Activated T-cell treated with anti-CD3 and anti-CD28 coated beads, Interleukin-2, amount 50 U/mL, for 72 hours (primary cell): ENCODE measurements at regions not wholly inside any gene's neighbourhood (a gene's known extent, or its start where the extent isn't known, plus 50 kb on each side); places are given as distances from the start of the nearest gene placed in this dataset.

Experiments
- ATAC-seq, 2 donors: fragments of 150-1000 bp; cut with Tn5 transposase; replicated peaks in 1 of 2; 2 replicates each; pipeline ENCODE4 v1.10.0; 2021; ENCODE audit warnings: moderate library complexity in 2 of 2, mild to moderate bottlenecking in 1 of 2
- DNase-seq, 2 donors: peaks; one replicate each; pipeline ENCODE4 v3.0.0; 2021 to 2022; ENCODE audit warnings: mixed read lengths in 1 of 2
- H3K27ac Mint-ChIP-seq: one replicate; pipeline ENCODE4 v1.8.0; 2022; ENCODE audit warnings: mild to moderate bottlenecking, moderate library complexity, mixed read lengths
- H3K27me3 Mint-ChIP-seq: one replicate; pipeline ENCODE4 v1.8.0; 2022; ENCODE audit warnings: low read depth, mixed read lengths
- H3K36me3 Mint-ChIP-seq, 2 donors: one replicate each; pipeline ENCODE4 v1.8.0; 2022; ENCODE audit warnings: mixed read lengths in 2 of 2, mild to moderate bottlenecking in 1 of 2; ENCODE audit not compliant: insufficient read depth in 2 of 2
- H3K4me1 Mint-ChIP-seq: one replicate; pipeline ENCODE4 v1.8.0; 2022; ENCODE audit warnings: low read depth, mixed read lengths
- H3K4me3 Mint-ChIP-seq, 2 donors: one replicate each; pipeline ENCODE4 v1.8.0; 2022; ENCODE audit warnings: mild to moderate bottlenecking in 2 of 2, mixed read lengths in 2 of 2, moderate library complexity in 2 of 2
- H3K9me3 Mint-ChIP-seq, 2 donors: one replicate each; pipeline ENCODE4 v1.8.0; 2022; ENCODE audit warnings: mixed read lengths in 2 of 2

DNA sequence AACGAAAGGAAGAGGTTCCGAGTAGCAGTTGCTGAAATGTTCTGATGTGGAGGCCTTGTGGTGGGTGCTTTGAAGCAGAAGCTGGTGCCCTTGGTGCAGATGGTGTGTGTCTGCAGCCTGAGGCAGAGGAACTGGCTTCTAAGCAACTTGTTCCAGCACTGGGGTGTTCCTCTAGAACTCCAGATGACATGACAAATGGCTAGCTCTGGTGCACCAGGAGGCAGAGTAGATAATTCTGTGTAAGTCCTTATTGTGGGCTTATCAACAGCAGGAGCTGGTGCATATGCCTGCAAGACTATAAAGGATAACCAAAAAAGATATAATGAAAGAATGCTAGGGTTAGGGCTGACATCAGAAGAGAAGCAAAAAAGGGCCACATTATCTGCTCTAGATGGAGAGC lies 76.5 kb downstream of the ARL5B start:
- Mint-ChIP-seq H3K4me1 (no peaks in the 10 kb centered on the region), H3K4me3 (no peak overlapping the region), H3K27me3 (no peaks in the 10 kb centered on the region), H3K36me3 (no peaks in the 10 kb centered on the region), H3K9me3 (peaks cover 0 to 4% of the 10 kb centered on the region in 2 donors), H3K27ac (no peak overlapping the region)
- DNase-seq, result no peak
- no peak for ATAC-seq

DNA sequence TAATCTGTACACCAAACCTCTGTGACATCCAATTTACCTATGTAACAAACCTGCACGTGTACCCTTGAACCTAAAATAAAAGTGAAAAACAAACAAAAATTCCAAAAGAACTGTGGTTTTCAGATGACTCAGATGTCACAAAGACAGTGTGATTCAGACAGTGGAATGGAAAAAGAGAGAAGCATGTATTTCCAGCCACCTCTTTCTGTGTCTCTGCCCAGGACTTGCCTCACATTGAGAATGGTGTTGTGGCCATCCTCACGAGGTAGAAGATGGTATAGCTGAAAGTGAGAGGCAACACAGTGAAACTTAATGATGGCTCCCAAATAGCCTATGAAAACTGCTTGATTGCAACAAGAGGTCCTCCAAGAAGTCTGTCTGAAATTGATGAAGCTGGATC lies 78.0 kb downstream of the ARL5B start:
- no peak overlapping the region for H3K27ac Mint-ChIP-seq
- DNase-seq (no peak), ATAC-seq (no peak)
- no peaks in the 10 kb centered on the region for H3K27me3 Mint-ChIP-seq
- no peaks in the 10 kb centered on the region for H3K36me3 Mint-ChIP-seq
- H3K9me3 Mint-ChIP-seq, result peaks cover 4 to 6% of the 10 kb centered on the region in 2 donors
- no peaks in the 10 kb centered on the region for H3K4me1 Mint-ChIP-seq
- H3K4me3 Mint-ChIP-seq, result no peak overlapping the region

DNA sequence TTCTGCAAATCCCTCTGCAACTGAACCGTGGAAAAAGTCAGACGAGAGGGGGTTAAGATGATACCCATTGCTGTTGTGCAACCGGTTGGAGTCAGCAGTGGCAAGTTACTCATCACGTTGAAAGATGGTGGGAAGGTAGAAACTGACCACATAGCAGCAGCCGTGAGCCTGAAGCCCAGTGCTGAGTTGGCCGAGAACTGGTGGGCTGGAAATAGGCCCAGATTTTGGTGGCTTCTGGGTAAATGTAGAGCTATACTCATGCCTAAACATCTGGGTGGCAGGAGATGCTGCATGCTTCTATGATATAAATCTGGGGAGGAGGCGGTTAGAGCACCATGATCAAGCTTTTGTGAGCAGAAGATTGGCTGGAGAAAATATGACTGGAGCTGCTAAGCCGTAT lies 78.6 kb downstream of the ARL5B start:
- Mint-ChIP-seq H3K4me1 (no peaks in the 10 kb centered on the region), H3K9me3 (peaks cover 4 to 6% of the 10 kb centered on the region in 2 donors), H3K27me3 (no peaks in the 10 kb centered on the region), H3K36me3 (no peaks in the 10 kb centered on the region), H3K4me3 (no peak overlapping the region), H3K27ac (no peak overlapping the region)
- no peak for ATAC-seq
- DNase-seq, result no peak

DNA sequence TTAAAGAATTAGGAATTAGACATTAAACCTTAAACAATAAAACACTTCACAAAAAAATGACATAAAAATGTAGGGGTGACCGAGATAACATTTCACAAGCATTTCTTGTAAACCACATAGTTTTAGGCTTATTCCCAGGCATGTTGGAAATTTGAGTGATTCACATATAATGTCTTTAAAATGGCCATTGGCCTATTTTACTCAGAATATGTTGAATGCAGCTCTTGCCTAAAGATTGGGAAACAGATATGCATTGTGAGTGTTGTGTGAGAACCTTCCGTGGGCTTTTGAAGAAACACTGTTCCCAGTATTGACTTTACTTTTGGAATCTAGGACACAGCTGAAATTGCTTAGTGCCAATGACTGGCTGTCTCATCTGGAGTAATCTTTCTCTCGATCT lies 79.6 kb downstream of the ARL5B start:
- no peaks in the 10 kb centered on the region for H3K4me1 Mint-ChIP-seq
- no peak overlapping the region for H3K4me3 Mint-ChIP-seq
- H3K27me3 Mint-ChIP-seq, result no peaks in the 10 kb centered on the region
- ATAC-seq (no peak), DNase-seq (no peak)
- H3K27ac Mint-ChIP-seq, result no peak overlapping the region
- peaks cover 4 to 6% of the 10 kb centered on the region in 2 donors for H3K9me3 Mint-ChIP-seq
- no peaks in the 10 kb centered on the region for H3K36me3 Mint-ChIP-seq

- no peaks in the 10 kb centered on the region for H3K4me1 Mint-ChIP-seq
Measured at GRCh38 chr10:18743926-18744325, 84.7 kb downstream of the ARL5B start.

GRCh38 chr10:18753312-18753895 lies 94.2 kb downstream of the ARL5B start:
- no peaks in the 10 kb centered on the region for H3K27me3 Mint-ChIP-seq
- no peaks in the 10 kb centered on the region for H3K9me3 Mint-ChIP-seq
- H3K4me3 Mint-ChIP-seq, result no peak overlapping the region
- no peaks in the 10 kb centered on the region for H3K4me1 Mint-ChIP-seq
- DNase-seq (no peak), ATAC-seq (no peak)
- no peaks in the 10 kb centered on the region for H3K36me3 Mint-ChIP-seq
- no peak overlapping the region for H3K27ac Mint-ChIP-seq

More at GRCh38 chr10:18743926-18744325, 84.7 kb downstream of the ARL5B start:
- peaks cover 6 to 11% of the 10 kb centered on the region in 2 donors for H3K9me3 Mint-ChIP-seq
- ATAC-seq (no peak), DNase-seq (no peak)
- no peak overlapping the region for H3K4me3 Mint-ChIP-seq
- no peak overlapping the region for H3K27ac Mint-ChIP-seq
- H3K36me3 Mint-ChIP-seq, result peaks cover 0 to 5% of the 10 kb centered on the region in 2 donors
- no peaks in the 10 kb centered on the region for H3K27me3 Mint-ChIP-seq

DNA sequence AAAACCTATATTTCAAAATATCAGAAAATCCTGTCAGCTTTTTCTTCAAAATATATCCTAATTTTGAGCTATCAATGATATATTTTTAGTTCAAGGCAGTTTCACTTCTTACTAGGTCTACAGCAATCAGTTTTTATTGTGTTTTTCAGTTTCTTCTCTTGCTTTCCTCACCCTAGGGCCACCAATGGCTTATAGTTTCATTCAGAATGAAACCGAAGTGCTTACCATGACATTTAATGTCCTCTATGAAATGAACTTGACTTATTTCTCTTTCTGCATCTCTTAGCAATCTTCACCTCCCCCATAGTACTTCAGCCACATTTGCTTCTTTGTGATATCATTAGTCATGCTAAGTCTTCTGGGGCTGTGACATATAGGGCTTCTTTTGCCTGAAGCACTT lies 100.3 kb downstream of the ARL5B start:
- no peak overlapping the region for H3K4me3 Mint-ChIP-seq
- H3K9me3 Mint-ChIP-seq, result peaks cover 0 to 5% of the 10 kb centered on the region in 2 donors
- DNase-seq (no peak), ATAC-seq (no peak)
- no peaks in the 10 kb centered on the region for H3K36me3 Mint-ChIP-seq
- H3K4me1 Mint-ChIP-seq, result no peaks in the 10 kb centered on the region
- no peak overlapping the region for H3K27ac Mint-ChIP-seq
- no peaks in the 10 kb centered on the region for H3K27me3 Mint-ChIP-seq

- no peak overlapping the region for H3K27ac Mint-ChIP-seq
- no peaks in the 10 kb centered on the region for H3K27me3 Mint-ChIP-seq
- ATAC-seq (no peak), DNase-seq (no peak)
- H3K4me1 Mint-ChIP-seq, result no peaks in the 10 kb centered on the region
- no peak overlapping the region for H3K4me3 Mint-ChIP-seq
- H3K36me3 Mint-ChIP-seq, result no peaks in the 10 kb centered on the region
- H3K9me3 Mint-ChIP-seq, result peaks cover 0 to 5% of the 10 kb centered on the region in 2 donors
Measured at GRCh38 chr10:18760836-18761235, 101.6 kb downstream of the ARL5B start.

DNA sequence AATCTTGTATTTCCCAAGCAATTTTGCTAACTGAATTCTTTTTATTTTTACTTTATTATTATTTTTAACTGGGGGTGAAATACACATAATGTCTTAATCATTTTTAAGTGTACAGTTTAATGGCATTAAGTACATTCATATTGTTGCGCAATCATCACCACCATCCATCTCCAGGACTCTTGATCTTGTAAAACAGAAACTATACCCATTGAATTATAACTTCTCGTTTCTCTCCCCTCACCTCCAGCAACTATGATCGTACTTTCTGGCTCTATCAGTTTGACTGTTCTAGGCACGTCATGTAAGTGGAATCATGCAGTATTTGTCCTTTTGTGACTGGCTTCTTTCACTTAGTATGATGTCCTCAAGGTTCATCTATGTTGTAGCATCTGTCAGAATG lies 108.8 kb downstream of the ARL5B start:
- Mint-ChIP-seq H3K27me3 (no peaks in the 10 kb centered on the region), H3K27ac (no peak overlapping the region), H3K4me3 (no peak overlapping the region), H3K9me3 (peaks cover 4 to 5% of the 10 kb centered on the region in 2 donors), H3K4me1 (no peaks in the 10 kb centered on the region), H3K36me3 (no peaks in the 10 kb centered on the region)
- DNase-seq, result no peak
- ATAC-seq, result no peak

GRCh38 chr10:18773180-18773579 lies 113.9 kb downstream of the ARL5B start:
- Mint-ChIP-seq H3K4me3 (no peak overlapping the region), H3K4me1 (no peaks in the 10 kb centered on the region), H3K9me3 (peaks cover 0 to 4% of the 10 kb centered on the region in 2 donors), H3K27me3 (no peaks in the 10 kb centered on the region), H3K27ac (no peak overlapping the region), H3K36me3 (no peaks in the 10 kb centered on the region)
- ATAC-seq, result no peak
- no peak for DNase-seq

GRCh38 chr10:18777258-18777657 lies 118.0 kb downstream of the ARL5B start:
- no peak overlapping the region for H3K4me3 Mint-ChIP-seq

DNA sequence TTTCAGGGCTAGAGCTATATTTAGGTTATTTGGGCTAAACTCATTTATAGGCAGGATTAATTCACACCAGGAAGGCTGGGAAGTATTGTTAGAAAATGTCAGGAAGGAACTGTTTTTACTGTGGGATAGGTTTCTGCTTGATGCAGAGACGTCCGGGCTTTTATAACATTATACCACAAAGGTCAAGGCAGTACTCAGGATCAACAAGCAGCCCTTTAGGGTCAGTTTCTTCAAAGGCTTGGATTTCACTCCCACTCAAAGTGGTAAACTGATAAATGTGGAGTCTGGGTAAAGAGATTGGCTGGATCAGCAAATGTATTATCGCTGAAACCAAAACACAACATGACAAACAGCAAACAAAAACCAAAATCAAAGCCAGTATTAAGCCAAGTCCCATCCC lies 127.2 kb downstream of the ARL5B start:
- no peak overlapping the region for H3K4me3 Mint-ChIP-seq
- H3K36me3 Mint-ChIP-seq, result no peaks in the 10 kb centered on the region
- no peaks in the 10 kb centered on the region for H3K4me1 Mint-ChIP-seq
- no peak for DNase-seq
- H3K27me3 Mint-ChIP-seq, result no peaks in the 10 kb centered on the region
- no peak overlapping the region for H3K27ac Mint-ChIP-seq
- ATAC-seq, result no peak
- peaks cover 2 to 4% of the 10 kb centered on the region in 2 donors for H3K9me3 Mint-ChIP-seq

More at GRCh38 chr10:18777258-18777657, 118.0 kb downstream of the ARL5B start:
- ATAC-seq, result no peak
- Mint-ChIP-seq H3K27ac (no peak overlapping the region), H3K36me3 (no peaks in the 10 kb centered on the region), H3K9me3 (no peaks in the 10 kb centered on the region), H3K27me3 (no peaks in the 10 kb centered on the region), H3K4me1 (no peaks in the 10 kb centered on the region)
- DNase-seq, result no peak

DNA sequence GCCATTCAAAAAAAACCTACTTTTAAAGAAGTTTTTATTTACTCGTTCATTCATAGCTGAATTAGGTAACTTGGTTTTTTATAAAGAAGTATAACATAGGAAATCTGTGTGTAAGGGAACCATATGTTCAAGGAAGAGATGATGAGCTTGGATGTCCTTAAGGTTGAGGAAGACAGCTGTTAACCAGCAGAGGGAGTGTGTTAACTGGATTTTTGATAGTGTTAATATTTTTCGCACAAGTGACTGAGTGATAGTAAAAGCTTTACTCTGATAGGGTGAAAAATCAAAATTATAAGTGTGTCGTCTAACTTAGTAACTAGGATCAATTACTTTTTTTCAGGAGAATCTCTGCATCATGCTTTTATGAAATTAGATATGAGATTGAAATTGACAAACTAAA lies 134.7 kb downstream of the ARL5B start:
- ATAC-seq (no peak), DNase-seq (no peak)
- Mint-ChIP-seq H3K27me3 (no peaks in the 10 kb centered on the region), H3K4me1 (no peaks in the 10 kb centered on the region), H3K27ac (no peak overlapping the region), H3K36me3 (peaks cover 0 to 2% of the 10 kb centered on the region in 2 donors), H3K9me3 (peaks cover 3 to 8% of the 10 kb centered on the region in 2 donors), H3K4me3 (no peak overlapping the region)

DNA sequence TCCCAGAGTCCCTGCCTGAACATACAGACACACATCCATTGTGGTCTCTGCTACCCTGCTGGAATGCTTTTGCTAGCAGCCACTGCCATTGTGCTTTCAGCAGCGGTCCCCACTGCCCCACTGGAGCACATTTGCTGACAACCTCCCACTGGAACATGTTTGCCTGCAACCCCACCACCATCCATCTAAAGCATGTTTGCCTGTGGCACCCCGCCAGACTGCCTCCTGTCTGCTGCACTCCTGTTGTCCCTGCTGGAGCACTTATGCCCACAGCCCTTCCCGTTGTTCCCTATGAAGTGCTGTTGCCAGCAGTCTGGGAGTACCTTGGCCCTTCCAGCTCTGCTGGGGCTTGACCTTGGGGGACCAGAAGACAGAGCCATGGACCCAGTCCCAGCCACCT lies 136.3 kb downstream of the ARL5B start:
- Mint-ChIP-seq H3K9me3 (peaks cover 0 to 6% of the 10 kb centered on the region in 2 donors), H3K27me3 (no peaks in the 10 kb centered on the region), H3K36me3 (peaks cover 0 to 2% of the 10 kb centered on the region in 2 donors), H3K27ac (no peak overlapping the region), H3K4me1 (no peaks in the 10 kb centered on the region), H3K4me3 (no peak overlapping the region)
- ATAC-seq (no peak), DNase-seq (no peak)
